ENCODE measurements at regions not wholly inside any gene's neighbourhood (a gene's known extent, or its start where the extent isn't known, plus 50 kb on each side); places are given as distances from the start of the nearest gene placed in this dataset.

- TF ChIP-seq ZBTB11 (CRISPR knock-in tag; IDR thresholded peaks at IDR 0.05) (no peak), STAT1 (conservative IDR thresholded peaks at IDR 0.05) (no peak)
Measured at GRCh38 chrX:110955706-110956105, 140.3 kb upstream of the PAK3 start (continued).

GRCh38 chrX:110954428-110955100 is 141.4 kb upstream of the PAK3 start:
- ChIA-PET SMC1A (ENCODE audit: uncharacterized antibody, unreplicated experiment) (no interaction called here), RAD21 (ENCODE audit: unreplicated experiment) (no interaction called here), CTCF (no interaction called here), POLR2A (no interaction called here)
- H3K4me2 ChIP-seq (ENCODE audit: control insufficient read depth, insufficient read depth) = no peak overlapping the region
- intact Hi-C loops (cut with micrococcal nuclease; ENCODE audit: unreplicated experiment) = no loop called here
- no peaks in the 10 kb centered on the region for H3K9me3 ChIP-seq (replicated peaks; ENCODE audit: control insufficient read depth, insufficient read depth, low read length)
- H2AFZ ChIP-seq (ENCODE audit: control insufficient read depth, low read depth, low read length) = no peak overlapping the region
- in situ Hi-C loops (cut with MboI) = no loop called here
- no peak for TF ChIP-seq BCL3 (IDR thresholded peaks at IDR 0.05; ENCODE audit: borderline replicate concordance, insufficient read depth, low read depth, low read length, poor library complexity, severe bottlenecking)
- FAIRE-seq (no peak), DNase-seq (ENCODE audit: low read depth, low spot score) (no peak), ATAC-seq (no peak)
- no peaks in the 10 kb centered on the region for H3K27me3 ChIP-seq (replicated peaks in 1 of 2; ENCODE audit: control insufficient read depth in 2 of 2, insufficient read depth in 2 of 2, low read length in 1 of 2)
- no peaks in the 10 kb centered on the region for H3K79me2 ChIP-seq (ENCODE audit: control insufficient read depth, insufficient read depth, low read length)
- H4K20me1 ChIP-seq (ENCODE audit: control insufficient read depth, insufficient read depth) = no peaks in the 10 kb centered on the region
- no peaks in the 10 kb centered on the region for H3K36me3 ChIP-seq (ENCODE audit: control insufficient read depth in 2 of 2, insufficient read depth in 2 of 2, low read length in 1 of 2)
- H3K27ac ChIP-seq (ENCODE audit: control insufficient read depth, insufficient read depth) = no peak overlapping the region
- H3K4me1 ChIP-seq (ENCODE audit: control insufficient read depth, insufficient read depth, low read length) = no peaks in the 10 kb centered on the region
- no TSS peak for BruUV-seq (replicated peaks)
- no peak overlapping the region for H3K9ac ChIP-seq (ENCODE audit: control insufficient read depth, insufficient read depth, low read length)
- no peak overlapping the region for H3K4me3 ChIP-seq
